Endodermal cell (in vitro differentiated cells): ENCODE measurements at regions not wholly inside any gene's neighbourhood (a gene's known extent, or its start where the extent isn't known, plus 50 kb on each side); places are given as distances from the start of the nearest gene placed in this dataset.

Source experiments
- DNase-seq: peaks from one replicate; pipeline ENCODE4 v3.0.0-alpha.2; 2017
- H3K27ac ChIP-seq: 2 replicates; pipeline ENCODE4 v1.5.1; 2013; ENCODE audit warnings: mild to moderate bottlenecking, low read depth, low read length, moderate library complexity
- H3K27me3 ChIP-seq: 2 replicates; pipeline ENCODE4 v1.6.1; 2013; ENCODE audit warnings: mild to moderate bottlenecking, low read length, moderate library complexity; ENCODE audit not compliant: insufficient read depth, control insufficient read depth, poor library complexity, severe bottlenecking
- H3K36me3 ChIP-seq: 2 replicates; pipeline ENCODE4 v1.7.0; 2013; ENCODE audit warnings: mild to moderate bottlenecking, low read length, moderate library complexity; ENCODE audit not compliant: control insufficient read depth, insufficient read depth
- H3K4me1 ChIP-seq: one replicate; pipeline ENCODE4 v1.7.0; 2013; ENCODE audit warnings: low read length; ENCODE audit not compliant: control insufficient read depth, insufficient read depth
- H3K4me3 ChIP-seq: 2 replicates; pipeline ENCODE4 v1.5.1; 2013; ENCODE audit warnings: mild to moderate bottlenecking, low read length, moderate library complexity
- H3K9ac ChIP-seq: 2 replicates; pipeline ENCODE4 v1.6.1; 2013; ENCODE audit warnings: mild to moderate bottlenecking, low read length, moderate library complexity; ENCODE audit not compliant: poor library complexity, severe bottlenecking; ENCODE audit errors: extremely low read depth
- H3K9me3 ChIP-seq: 2 replicates; pipeline ENCODE4 v1.6.1; 2013; ENCODE audit warnings: mild to moderate bottlenecking, low read length, moderate library complexity; ENCODE audit not compliant: control insufficient read depth
- H3K27ac Mint-ChIP-seq: 2 replicates; pipeline ENCODE4 v1.8.0; 2020; ENCODE audit warnings: mixed read lengths
- H3K27me3 Mint-ChIP-seq: 2 replicates; pipeline ENCODE4 v1.8.0; 2021; ENCODE audit warnings: mild to moderate bottlenecking, mixed read lengths; ENCODE audit not compliant: insufficient read depth
- H3K36me3 Mint-ChIP-seq: 2 replicates; pipeline ENCODE4 v1.8.0; 2020; ENCODE audit warnings: low read depth, mixed read lengths
- H3K4me1 Mint-ChIP-seq: 2 replicates; pipeline ENCODE4 v1.8.0; 2020; ENCODE audit warnings: mixed read lengths
- H3K4me3 Mint-ChIP-seq: 2 replicates; pipeline ENCODE4 v1.8.0; 2020; ENCODE audit warnings: mild to moderate bottlenecking, moderate library complexity, mixed read lengths
- H3K9me3 Mint-ChIP-seq: 2 replicates; pipeline ENCODE4 v1.8.0; 2020; ENCODE audit warnings: mild to moderate bottlenecking, mixed read lengths
- CTCF ChIP-seq: fragments of 200-600 bp; sonication (generic); conservative IDR thresholded peaks from 2 replicates; pipeline ENCODE4 v1.5.0; 2021; ENCODE audit warnings: antibody characterized with exemption, mild to moderate bottlenecking
- WGBS, 2 experiments: methylation state at CpG; one replicate each; pipeline versions ENCODE4 v1.1.5 to v1.1.7; 2013; ENCODE audit warnings: missing lambda C conversion rate in 2 of 2, mixed read lengths in 1 of 2; ENCODE audit not compliant: insufficient coverage in 1 of 2, insufficient read length in 1 of 2; 5-methylcytosine and 5-hydroxymethylcytosine counted together

GRCh38 chr2:181281206-181281832 lies 175.9 kb upstream of the ITGA4 start:
- H3K9me3 Mint-ChIP-seq, result no peaks in the 10 kb centered on the region
- Histone ChIP-seq H3K9ac (no peak overlapping the region), H3K4me1 (no peaks in the 10 kb centered on the region), H3K36me3 (no peaks in the 10 kb centered on the region), H3K27me3 (no peaks in the 10 kb centered on the region), H3K4me3 (no peak overlapping the region), H3K9me3 (no peaks in the 10 kb centered on the region), H3K27ac (no peak overlapping the region)
- WGBS, 2 experiments, result 96 to 100% methylated on average over 1 to 2 of the region's 2 CpGs
- no peaks in the 10 kb centered on the region for H3K27me3 Mint-ChIP-seq
- H3K36me3 Mint-ChIP-seq, result no peaks in the 10 kb centered on the region
- no peak overlapping the region for H3K27ac Mint-ChIP-seq
- no peaks in the 10 kb centered on the region for H3K4me1 Mint-ChIP-seq
- no peak for DNase-seq
- H3K4me3 Mint-ChIP-seq, result no peak overlapping the region
- no peak for TF ChIP-seq CTCF

GRCh38 chr2:181285116-181285515 lies 172.1 kb upstream of the ITGA4 start:
- no peaks in the 10 kb centered on the region for H3K4me1 Mint-ChIP-seq
- H3K36me3 Mint-ChIP-seq, result no peaks in the 10 kb centered on the region
- Histone ChIP-seq H3K4me1 (no peaks in the 10 kb centered on the region), H3K4me3 (no peak overlapping the region), H3K9ac (no peak overlapping the region), H3K36me3 (no peaks in the 10 kb centered on the region), H3K9me3 (no peaks in the 10 kb centered on the region), H3K27me3 (no peaks in the 10 kb centered on the region), H3K27ac (no peak overlapping the region)
- no peak for DNase-seq
- 60 to 87% methylated on average over 1 to 3 of the region's 3 CpGs for WGBS, 2 experiments
- no peak overlapping the region for H3K4me3 Mint-ChIP-seq
- no peak for TF ChIP-seq CTCF
- H3K9me3 Mint-ChIP-seq, result no peaks in the 10 kb centered on the region
- no peak overlapping the region for H3K27ac Mint-ChIP-seq
- H3K27me3 Mint-ChIP-seq, result no peaks in the 10 kb centered on the region

- H3K27ac Mint-ChIP-seq, result no peak overlapping the region
- H3K27me3 Mint-ChIP-seq, result no peaks in the 10 kb centered on the region
- no peak for DNase-seq
- Histone ChIP-seq H3K9ac (no peak overlapping the region), H3K27me3 (no peaks in the 10 kb centered on the region), H3K4me1 (no peaks in the 10 kb centered on the region), H3K36me3 (no peaks in the 10 kb centered on the region), H3K27ac (no peak overlapping the region), H3K9me3 (no peaks in the 10 kb centered on the region), H3K4me3 (no peak overlapping the region)
- no peak overlapping the region for H3K4me3 Mint-ChIP-seq
- no peaks in the 10 kb centered on the region for H3K36me3 Mint-ChIP-seq
- WGBS, 2 experiments, result 86 to 100% methylated on average over 2 to 3 of the region's 3 CpGs
- H3K4me1 Mint-ChIP-seq, result no peaks in the 10 kb centered on the region
- no peak for TF ChIP-seq CTCF
- H3K9me3 Mint-ChIP-seq, result no peaks in the 10 kb centered on the region
Measured at GRCh38 chr2:181289698-181290097, 167.5 kb upstream of the ITGA4 start.
